ENCODE measurements at regions not wholly inside any gene's neighbourhood (a gene's known extent, or its start where the extent isn't known, plus 50 kb on each side); places are given as distances from the start of the nearest gene placed in this dataset.

GRCh38 chr12:24302708-24303107, 353.2 kb upstream of the SOX5 start:
- H3K4me3 ChIP-seq (replicated peaks in 1 of 3; ENCODE audit: insufficient read depth in 1 of 3, low read depth in 1 of 3, low read length in 3 of 3), result no peak overlapping the region
- TF ChIP-seq, protein P1, sequence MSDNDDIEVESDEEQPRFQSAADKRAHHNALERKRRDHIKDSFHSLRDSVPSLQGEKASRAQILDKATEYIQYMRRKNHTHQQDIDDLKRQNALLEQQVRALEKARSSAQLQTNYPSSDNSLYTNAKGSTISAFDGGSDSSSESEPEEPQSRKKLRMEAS (IDR thresholded peaks at IDR 0.05; ENCODE audit: insufficient read depth, insufficient read length), result no peak
- TF ChIP-seq POLR2A (IDR thresholded peaks at IDR 0.05; ENCODE audit: low read depth, low read length) (no peak), MYC (IDR thresholded peaks at IDR 0.05; ENCODE audit: low read depth, low read length) (no peak), POLR2AphosphoS5 (IDR thresholded peaks at IDR 0.05; ENCODE audit: insufficient read depth, low read depth, low read length) (no peak), CTCF (IDR thresholded peaks at IDR 0.05; ENCODE audit: extremely low read depth in 1 of 2, insufficient read depth in 1 of 2, low read depth in 1 of 2, low read length in 2 of 2) (no peak), FOS (IDR thresholded peaks at IDR 0.05; ENCODE audit: borderline replicate concordance, insufficient read depth, low read length) (no peak), JUN (IDR thresholded peaks at IDR 0.05; ENCODE audit: borderline replicate concordance, insufficient read depth, insufficient read length, low read depth) (no peak)
- DNase-seq (ENCODE audit: low read depth, low spot score), result no peak
- no peaks in the 10 kb centered on the region for H3K36me3 ChIP-seq (ENCODE audit: control insufficient read depth in 2 of 2, extremely low read depth in 1 of 2, insufficient read depth in 2 of 2, low read length in 2 of 2)
- no peaks in the 10 kb centered on the region for H3K9me1 ChIP-seq (replicated peaks; ENCODE audit: control insufficient read depth, extremely low read depth, insufficient read depth, low read length)
- ChIA-PET POLR2A (no interaction called here), CTCF (no interaction called here)
- H4K20me1 ChIP-seq (replicated peaks; ENCODE audit: control insufficient read depth, extremely low read depth, insufficient read depth, low read length), result no peaks in the 10 kb centered on the region
- H3K27me3 ChIP-seq (ENCODE audit: control insufficient read depth in 2 of 2, insufficient read depth in 2 of 2, low read length in 2 of 2), result no peaks in the 10 kb centered on the region
- no peak overlapping the region for H3K9ac ChIP-seq (replicated peaks; ENCODE audit: extremely low read depth, insufficient read depth, low read length)
- H3K27ac ChIP-seq (ENCODE audit: insufficient read depth, low read depth, low read length), result no peak overlapping the region
- dilution Hi-C loops (cut with MboI; ENCODE audit: extremely low pct_ligation_motif_present, low sequenced_read_pairs) (no loop called here), intact Hi-C loops (cut with micrococcal nuclease) (no loop called here)
- H2AFZ ChIP-seq (ENCODE audit: low read depth, low read length), result no peak overlapping the region
- FAIRE-seq, result no peak
- no peaks in the 10 kb centered on the region for H3K4me1 ChIP-seq (ENCODE audit: control insufficient read depth, extremely low read depth, insufficient read depth, low read length)
- no TSS peak for BruUV-seq (replicated peaks)
- no peaks in the 10 kb centered on the region for H3K79me2 ChIP-seq (ENCODE audit: control insufficient read depth, insufficient read depth, low read length)
- no peak overlapping the region for H3K4me2 ChIP-seq (ENCODE audit: insufficient read depth, low read length)
- no peaks in the 10 kb centered on the region for H3K9me3 ChIP-seq (replicated peaks; ENCODE audit: control insufficient read depth, insufficient read depth, low read length)

DNA sequence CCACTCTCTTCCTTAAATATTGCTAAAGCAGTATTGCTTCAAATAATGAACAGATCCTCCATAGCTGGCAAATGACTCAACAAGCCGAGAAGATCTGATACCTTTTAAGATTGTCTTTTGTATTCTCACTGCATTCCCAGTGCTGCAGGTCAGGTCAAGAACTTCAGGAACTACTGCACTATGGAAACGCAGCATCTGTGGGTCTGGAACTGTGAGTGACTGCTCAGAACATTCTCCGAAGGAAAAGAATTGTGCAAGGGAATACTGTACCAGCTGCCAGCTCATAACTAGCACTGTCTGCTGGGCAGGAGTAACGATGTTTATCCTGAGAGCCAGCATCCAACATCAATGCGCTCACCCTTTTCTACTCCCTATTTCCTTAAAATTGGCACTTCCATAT, 348.0 kb upstream of the SOX5 start:
- no peak overlapping the region for H3K4me2 ChIP-seq (ENCODE audit: insufficient read depth, low read length)
- no peak for TF ChIP-seq GATA2 (IDR thresholded peaks at IDR 0.05; ENCODE audit: insufficient read depth, insufficient read length, low read depth, low read length)
- TF ChIP-seq JUN (IDR thresholded peaks at IDR 0.05; ENCODE audit: borderline replicate concordance, insufficient read depth, insufficient read length, low read depth), result no peak
- TF ChIP-seq POLR2AphosphoS5 (IDR thresholded peaks at IDR 0.05; ENCODE audit: insufficient read depth, low read depth, low read length), result no peak
- TF ChIP-seq POLR2A (IDR thresholded peaks at IDR 0.05; ENCODE audit: low read depth, low read length), result no peak
- no peak for TF ChIP-seq CTCF (IDR thresholded peaks at IDR 0.05; ENCODE audit: extremely low read depth in 1 of 2, insufficient read depth in 1 of 2, low read depth in 1 of 2, low read length in 2 of 2)
- TF ChIP-seq, protein P1 (IDR thresholded peaks at IDR 0.05; ENCODE audit: insufficient read depth, insufficient read length), result no peak
- no peak for TF ChIP-seq EZH2 (IDR thresholded peaks at IDR 0.05; ENCODE audit: borderline replicate concordance, low read depth, low read length, severe bottlenecking)
- no peak for DNase-seq (ENCODE audit: low read depth, low spot score)
- peaks cover 0 to 1% of the 10 kb centered on the region in 2 experiments for H3K27me3 ChIP-seq (ENCODE audit: control insufficient read depth in 2 of 2, insufficient read depth in 2 of 2, low read length in 2 of 2)
- H3K79me2 ChIP-seq (ENCODE audit: control insufficient read depth, insufficient read depth, low read length), result no peaks in the 10 kb centered on the region
- no peaks in the 10 kb centered on the region for H3K9me1 ChIP-seq (replicated peaks; ENCODE audit: control insufficient read depth, extremely low read depth, insufficient read depth, low read length)
- no peaks in the 10 kb centered on the region for H3K9me3 ChIP-seq (replicated peaks; ENCODE audit: control insufficient read depth, insufficient read depth, low read length)
- H2AFZ ChIP-seq (ENCODE audit: low read depth, low read length), result no peak overlapping the region
- intact Hi-C loops (cut with micrococcal nuclease), result no loop called here
- no peak overlapping the region for H3K4me3 ChIP-seq (replicated peaks in 1 of 3; ENCODE audit: insufficient read depth in 1 of 3, low read depth in 1 of 3, low read length in 3 of 3)
- POLR2A ChIA-PET, result no interaction called here
- H3K4me1 ChIP-seq (ENCODE audit: control insufficient read depth, extremely low read depth, insufficient read depth, low read length), result no peaks in the 10 kb centered on the region
- BruUV-seq (replicated peaks), result no TSS peak
- no peaks in the 10 kb centered on the region for H4K20me1 ChIP-seq (replicated peaks; ENCODE audit: control insufficient read depth, extremely low read depth, insufficient read depth, low read length)
- dilution Hi-C loops (cut with MboI; ENCODE audit: extremely low pct_ligation_motif_present, low sequenced_read_pairs), result no loop called here
- no peaks in the 10 kb centered on the region for H3K36me3 ChIP-seq (ENCODE audit: control insufficient read depth in 2 of 2, extremely low read depth in 1 of 2, insufficient read depth in 2 of 2, low read length in 2 of 2)
- CTCF ChIA-PET, result interaction anchor here (1.3 kb wide), 1 partner anchor 12 kb away, joined by 7 read pairs; no protein-coding TSS in a partner anchor
- no peak for FAIRE-seq
- no peak overlapping the region for H3K9ac ChIP-seq (replicated peaks; ENCODE audit: extremely low read depth, insufficient read depth, low read length)
- no peak overlapping the region for H3K27ac ChIP-seq (ENCODE audit: insufficient read depth, low read depth, low read length)
